GM12875 (cell line): ENCODE measurements at regions not wholly inside any gene's neighbourhood (a gene's known extent, or its start where the extent isn't known, plus 50 kb on each side); places are given as distances from the start of the nearest gene placed in this dataset.
A peak's percentile ranks its signal among the peaks of the same experiment; 100 is the strongest.

ENCODE experiments used
- H3K4me3 ChIP-seq: one replicate; pipeline ENCODE4 v1.5.1; 2011; ENCODE audit warnings: low read depth, low read length, control low read depth
- TF ChIP-seq, protein P1 (sequence below): IDR thresholded peaks from 2 replicates; pipeline ENCODE4 v1.5.1; 2011; ENCODE audit warnings: low read depth, mild to moderate bottlenecking, control low read depth, inconsistent platforms, low read length, moderate library complexity, borderline replicate concordance; ENCODE audit not compliant: insufficient read depth

DNA sequence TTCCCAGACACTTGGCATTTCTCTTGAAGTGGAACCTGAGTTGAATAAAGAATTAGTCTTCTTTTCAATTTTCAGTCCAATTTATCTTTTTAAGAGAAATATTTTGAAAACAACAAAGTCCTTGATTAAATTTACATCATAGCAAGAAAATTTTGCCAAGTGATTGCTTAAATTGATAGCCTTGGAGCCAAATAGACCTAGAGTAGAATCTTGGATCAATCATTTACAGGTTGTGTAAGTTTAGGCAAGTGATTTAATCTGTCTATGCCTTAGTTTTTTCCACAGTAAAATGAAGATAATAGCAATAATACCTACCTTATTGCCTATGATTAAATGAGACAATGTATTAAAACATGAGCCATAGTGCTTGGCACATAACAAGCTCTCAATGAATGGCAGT is 113.9 kb downstream of the LHX9 start:
- TF ChIP-seq, protein P1, sequence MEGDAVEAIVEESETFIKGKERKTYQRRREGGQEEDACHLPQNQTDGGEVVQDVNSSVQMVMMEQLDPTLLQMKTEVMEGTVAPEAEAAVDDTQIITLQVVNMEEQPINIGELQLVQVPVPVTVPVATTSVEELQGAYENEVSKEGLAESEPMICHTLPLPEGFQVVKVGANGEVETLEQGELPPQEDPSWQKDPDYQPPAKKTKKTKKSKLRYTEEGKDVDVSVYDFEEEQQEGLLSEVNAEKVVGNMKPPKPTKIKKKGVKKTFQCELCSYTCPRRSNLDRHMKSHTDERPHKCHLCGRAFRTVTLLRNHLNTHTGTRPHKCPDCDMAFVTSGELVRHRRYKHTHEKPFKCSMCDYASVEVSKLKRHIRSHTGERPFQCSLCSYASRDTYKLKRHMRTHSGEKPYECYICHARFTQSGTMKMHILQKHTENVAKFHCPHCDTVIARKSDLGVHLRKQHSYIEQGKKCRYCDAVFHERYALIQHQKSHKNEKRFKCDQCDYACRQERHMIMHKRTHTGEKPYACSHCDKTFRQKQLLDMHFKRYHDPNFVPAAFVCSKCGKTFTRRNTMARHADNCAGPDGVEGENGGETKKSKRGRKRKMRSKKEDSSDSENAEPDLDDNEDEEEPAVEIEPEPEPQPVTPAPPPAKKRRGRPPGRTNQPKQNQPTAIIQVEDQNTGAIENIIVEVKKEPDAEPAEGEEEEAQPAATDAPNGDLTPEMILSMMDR = no peak

DNA sequence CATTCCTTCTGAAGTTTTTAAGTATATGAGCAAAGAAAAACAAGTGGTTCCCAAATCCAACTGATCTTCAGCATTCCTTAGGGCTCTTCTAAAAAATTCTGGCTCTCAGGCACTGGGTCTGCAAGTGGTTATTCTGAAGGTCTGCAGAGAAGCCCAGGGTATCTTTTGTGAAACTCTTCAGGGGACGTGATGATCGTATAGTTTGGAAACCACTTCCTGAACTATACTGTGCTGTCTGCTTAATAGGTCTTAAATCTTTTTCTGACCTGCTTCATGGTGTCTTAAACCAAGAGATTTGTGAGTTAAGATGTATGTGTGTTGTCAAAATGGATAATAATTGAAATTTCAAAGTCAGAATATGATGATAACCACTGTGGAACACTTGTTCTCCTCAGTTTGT is 115.5 kb downstream of the LHX9 start:
- H3K4me3 ChIP-seq = no peak overlapping the region
- TF ChIP-seq, protein P1 = no peak

More for the DNA sequence above, 113.9 kb downstream of the LHX9 start:
- H3K4me3 ChIP-seq = no peak overlapping the region

- no peak overlapping the region for H3K4me3 ChIP-seq
- TF ChIP-seq, protein P1 = no peak
Measured at GRCh38 chr1:198040880-198041279, 115.9 kb upstream of the NEK7 start.

- no peak overlapping the region for H3K4me3 ChIP-seq
- TF ChIP-seq, protein P1 = no peak
Measured at GRCh38 chr1:198042168-198042567, 114.6 kb upstream of the NEK7 start.

DNA sequence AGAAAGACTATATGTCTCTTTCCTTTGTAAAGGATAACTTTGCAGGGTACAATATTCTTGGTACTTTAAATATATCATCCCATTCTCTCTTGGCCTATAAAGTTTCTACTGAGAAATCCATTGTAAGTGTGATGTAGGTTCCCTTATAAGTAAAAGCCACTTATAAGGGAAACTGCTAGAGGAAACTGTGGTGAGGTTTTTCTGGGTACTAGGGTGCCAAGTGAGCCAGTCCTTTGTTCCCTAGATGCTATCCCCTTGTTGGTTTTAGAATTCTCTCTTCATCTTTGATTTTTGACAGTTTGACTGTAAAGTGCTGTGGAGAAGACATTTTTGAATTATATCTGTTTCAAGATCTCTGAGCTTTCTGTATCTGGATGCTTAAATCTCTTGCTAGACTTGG is 108.9 kb upstream of the NEK7 start:
- TF ChIP-seq, protein P1 = no peak
- no peak overlapping the region for H3K4me3 ChIP-seq

GRCh38 chr1:198054510-198054909 is 102.3 kb upstream of the NEK7 start:
- H3K4me3 ChIP-seq = no peak overlapping the region
- TF ChIP-seq, protein P1 = no peak

DNA sequence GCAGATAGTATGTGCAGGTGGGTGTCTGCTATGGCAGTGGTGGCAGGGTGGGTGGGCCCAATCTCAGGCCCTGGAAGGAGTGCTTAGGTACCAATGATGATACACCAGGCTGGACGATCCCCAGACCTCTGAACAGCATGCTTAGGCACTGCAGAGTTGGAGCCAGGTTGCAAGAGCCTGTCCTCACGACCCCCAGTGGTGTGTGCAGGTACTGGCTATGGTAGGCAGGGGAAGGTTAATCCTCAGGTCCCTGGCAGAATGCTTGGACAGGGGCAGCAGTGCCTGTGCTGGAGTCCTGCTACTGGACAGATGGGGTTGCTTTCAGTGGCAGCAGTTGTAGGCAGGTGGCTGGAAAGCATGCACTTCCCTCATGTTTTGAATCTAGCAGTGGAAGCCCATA is 100.5 kb upstream of the NEK7 start:
- H3K4me3 ChIP-seq = no peak overlapping the region
- TF ChIP-seq, protein P1 = peak; percentile 51; the same call in 1 of the 2 replicates
